ENCODE measurements at regions not wholly inside any gene's neighbourhood (a gene's known extent, or its start where the extent isn't known, plus 50 kb on each side); places are given as distances from the start of the nearest gene placed in this dataset.

DNA sequence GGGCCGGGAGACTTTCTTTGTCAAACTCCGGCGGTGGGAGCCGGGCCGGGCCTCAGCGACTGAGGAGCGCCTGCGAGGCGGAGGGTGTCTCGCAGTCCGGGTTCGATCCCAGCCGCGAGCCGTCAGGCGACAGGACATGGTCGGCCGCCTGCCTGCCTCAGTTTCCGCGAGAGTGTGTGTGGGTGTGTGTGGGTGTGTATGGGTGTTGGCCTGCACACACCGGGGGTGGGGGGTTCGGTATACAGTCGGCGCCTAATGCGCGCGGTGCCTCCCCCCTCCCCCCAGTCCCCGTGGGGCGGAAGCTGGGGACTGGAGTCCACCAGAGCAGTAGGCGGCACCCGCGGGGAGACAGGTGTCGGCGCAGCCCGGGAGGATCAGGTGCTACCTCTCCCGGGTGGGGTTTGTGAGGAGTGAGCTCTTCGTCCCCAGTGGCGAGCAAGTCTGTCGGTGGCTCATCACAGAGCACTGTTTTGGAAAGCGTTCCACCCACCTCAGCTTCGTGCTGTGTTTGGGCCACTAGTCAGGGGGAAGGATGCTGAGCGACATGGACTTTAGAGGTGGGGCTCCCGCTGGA is 246.3 kb downstream of the GOLGA6L6 start:
- TF ChIP-seq, protein P1, sequence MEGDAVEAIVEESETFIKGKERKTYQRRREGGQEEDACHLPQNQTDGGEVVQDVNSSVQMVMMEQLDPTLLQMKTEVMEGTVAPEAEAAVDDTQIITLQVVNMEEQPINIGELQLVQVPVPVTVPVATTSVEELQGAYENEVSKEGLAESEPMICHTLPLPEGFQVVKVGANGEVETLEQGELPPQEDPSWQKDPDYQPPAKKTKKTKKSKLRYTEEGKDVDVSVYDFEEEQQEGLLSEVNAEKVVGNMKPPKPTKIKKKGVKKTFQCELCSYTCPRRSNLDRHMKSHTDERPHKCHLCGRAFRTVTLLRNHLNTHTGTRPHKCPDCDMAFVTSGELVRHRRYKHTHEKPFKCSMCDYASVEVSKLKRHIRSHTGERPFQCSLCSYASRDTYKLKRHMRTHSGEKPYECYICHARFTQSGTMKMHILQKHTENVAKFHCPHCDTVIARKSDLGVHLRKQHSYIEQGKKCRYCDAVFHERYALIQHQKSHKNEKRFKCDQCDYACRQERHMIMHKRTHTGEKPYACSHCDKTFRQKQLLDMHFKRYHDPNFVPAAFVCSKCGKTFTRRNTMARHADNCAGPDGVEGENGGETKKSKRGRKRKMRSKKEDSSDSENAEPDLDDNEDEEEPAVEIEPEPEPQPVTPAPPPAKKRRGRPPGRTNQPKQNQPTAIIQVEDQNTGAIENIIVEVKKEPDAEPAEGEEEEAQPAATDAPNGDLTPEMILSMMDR (IDR thresholded peaks at IDR 0.05; ENCODE audit: borderline replicate concordance, extremely low read depth, low read length, poor library complexity, severe bottlenecking): no peak
- TF ChIP-seq EZH2 (IDR thresholded peaks at IDR 0.05; ENCODE audit: borderline replicate concordance, low read depth, low read length, severe bottlenecking): no peak

Measured in DND-41 (cell line).